Endodermal cell (in vitro differentiated cells): ENCODE measurements at regions not wholly inside any gene's neighbourhood (a gene's known extent, or its start where the extent isn't known, plus 50 kb on each side); places are given as distances from the start of the nearest gene placed in this dataset.

ENCODE experiments used
- DNase-seq: peaks from one replicate; pipeline ENCODE4 v3.0.0-alpha.2; 2017
- H3K27ac ChIP-seq: 2 replicates; pipeline ENCODE4 v1.5.1; 2013; ENCODE audit warnings: mild to moderate bottlenecking, low read depth, low read length, moderate library complexity
- H3K27me3 ChIP-seq: 2 replicates; pipeline ENCODE4 v1.6.1; 2013; ENCODE audit warnings: mild to moderate bottlenecking, low read length, moderate library complexity; ENCODE audit not compliant: insufficient read depth, control insufficient read depth, poor library complexity, severe bottlenecking
- H3K36me3 ChIP-seq: 2 replicates; pipeline ENCODE4 v1.7.0; 2013; ENCODE audit warnings: mild to moderate bottlenecking, low read length, moderate library complexity; ENCODE audit not compliant: control insufficient read depth, insufficient read depth
- H3K4me1 ChIP-seq: one replicate; pipeline ENCODE4 v1.7.0; 2013; ENCODE audit warnings: low read length; ENCODE audit not compliant: control insufficient read depth, insufficient read depth
- H3K4me3 ChIP-seq: 2 replicates; pipeline ENCODE4 v1.5.1; 2013; ENCODE audit warnings: mild to moderate bottlenecking, low read length, moderate library complexity
- H3K9ac ChIP-seq: 2 replicates; pipeline ENCODE4 v1.6.1; 2013; ENCODE audit warnings: mild to moderate bottlenecking, low read length, moderate library complexity; ENCODE audit not compliant: poor library complexity, severe bottlenecking; ENCODE audit errors: extremely low read depth
- H3K9me3 ChIP-seq: 2 replicates; pipeline ENCODE4 v1.6.1; 2013; ENCODE audit warnings: mild to moderate bottlenecking, low read length, moderate library complexity; ENCODE audit not compliant: control insufficient read depth
- H3K27ac Mint-ChIP-seq: 2 replicates; pipeline ENCODE4 v1.8.0; 2020; ENCODE audit warnings: mixed read lengths
- H3K27me3 Mint-ChIP-seq: 2 replicates; pipeline ENCODE4 v1.8.0; 2021; ENCODE audit warnings: mild to moderate bottlenecking, mixed read lengths; ENCODE audit not compliant: insufficient read depth
- H3K36me3 Mint-ChIP-seq: 2 replicates; pipeline ENCODE4 v1.8.0; 2020; ENCODE audit warnings: low read depth, mixed read lengths
- H3K4me1 Mint-ChIP-seq: 2 replicates; pipeline ENCODE4 v1.8.0; 2020; ENCODE audit warnings: mixed read lengths
- H3K4me3 Mint-ChIP-seq: 2 replicates; pipeline ENCODE4 v1.8.0; 2020; ENCODE audit warnings: mild to moderate bottlenecking, moderate library complexity, mixed read lengths
- H3K9me3 Mint-ChIP-seq: 2 replicates; pipeline ENCODE4 v1.8.0; 2020; ENCODE audit warnings: mild to moderate bottlenecking, mixed read lengths
- CTCF ChIP-seq: fragments of 200-600 bp; sonication (generic); conservative IDR thresholded peaks from 2 replicates; pipeline ENCODE4 v1.5.0; 2021; ENCODE audit warnings: antibody characterized with exemption, mild to moderate bottlenecking
- WGBS, 2 experiments: methylation state at CpG; one replicate each; pipeline versions ENCODE4 v1.1.5 to v1.1.7; 2013; ENCODE audit warnings: missing lambda C conversion rate in 2 of 2, mixed read lengths in 1 of 2; ENCODE audit not compliant: insufficient coverage in 1 of 2, insufficient read length in 1 of 2; 5-methylcytosine and 5-hydroxymethylcytosine counted together

GRCh38 chrX:123049071-123049625 lies 134.9 kb upstream of the GRIA3 start:
- Mint-ChIP-seq H3K27me3 (no peaks in the 10 kb centered on the region), H3K9me3 (peaks cover 46% of the 10 kb centered on the region), H3K4me3 (no peak overlapping the region), H3K27ac (no peak overlapping the region), H3K4me1 (no peaks in the 10 kb centered on the region), H3K36me3 (no peaks in the 10 kb centered on the region)
- no peaks in the 10 kb centered on the region for H3K4me1 ChIP-seq
- 96% methylated on average over 3 of the region's 3 CpGs; no CpG with 5 or more reads in 1 of the 2 experiments for WGBS, 2 experiments
- no peak for DNase-seq
- H3K9me3 ChIP-seq, result no peaks in the 10 kb centered on the region
- TF ChIP-seq CTCF, result no peak
- H3K36me3 ChIP-seq, result no peaks in the 10 kb centered on the region
- H3K27me3 ChIP-seq, result no peaks in the 10 kb centered on the region
- H3K27ac ChIP-seq, result no peak overlapping the region
- H3K9ac ChIP-seq, result no peak overlapping the region
- no peak overlapping the region for H3K4me3 ChIP-seq

GRCh38 chrX:123060986-123061385 lies 123.1 kb upstream of the GRIA3 start:
- no peaks in the 10 kb centered on the region for H3K9me3 ChIP-seq
- no peaks in the 10 kb centered on the region for H3K4me1 ChIP-seq
- H3K4me3 Mint-ChIP-seq, result no peak overlapping the region
- H3K27ac Mint-ChIP-seq, result no peak overlapping the region
- DNase-seq, result no peak
- H3K27ac ChIP-seq, result no peak overlapping the region
- peaks cover 24% of the 10 kb centered on the region for H3K9me3 Mint-ChIP-seq
- H3K9ac ChIP-seq, result no peak overlapping the region
- H3K4me3 ChIP-seq, result no peak overlapping the region
- no peaks in the 10 kb centered on the region for H3K27me3 Mint-ChIP-seq
- no peaks in the 10 kb centered on the region for H3K36me3 Mint-ChIP-seq
- TF ChIP-seq CTCF, result no peak
- H3K27me3 ChIP-seq, result no peaks in the 10 kb centered on the region
- no peaks in the 10 kb centered on the region for H3K4me1 Mint-ChIP-seq
- H3K36me3 ChIP-seq, result no peaks in the 10 kb centered on the region

GRCh38 chrX:123064053-123064452 lies 120.0 kb upstream of the GRIA3 start:
- no peak overlapping the region for H3K27ac ChIP-seq
- Mint-ChIP-seq H3K4me1 (no peaks in the 10 kb centered on the region), H3K27me3 (no peaks in the 10 kb centered on the region), H3K36me3 (no peaks in the 10 kb centered on the region), H3K27ac (no peak overlapping the region), H3K9me3 (peaks cover 41% of the 10 kb centered on the region), H3K4me3 (no peak overlapping the region)
- no peaks in the 10 kb centered on the region for H3K36me3 ChIP-seq
- DNase-seq, result no peak
- no peaks in the 10 kb centered on the region for H3K9me3 ChIP-seq
- no peaks in the 10 kb centered on the region for H3K27me3 ChIP-seq
- H3K9ac ChIP-seq, result no peak overlapping the region
- no peak overlapping the region for H3K4me3 ChIP-seq
- no peaks in the 10 kb centered on the region for H3K4me1 ChIP-seq
- TF ChIP-seq CTCF, result no peak
